ENCODE measurements at regions not wholly inside any gene's neighbourhood (a gene's known extent, or its start where the extent isn't known, plus 50 kb on each side); places are given as distances from the start of the nearest gene placed in this dataset.
"Not testable (repeated sequence)": the region's sequence is repeated elsewhere in the genome, so short reads cannot be mapped to it uniquely, and the experiment has no call there.

- no peak overlapping the region for H3K4me3 ChIP-seq (ENCODE audit: low read depth, low read length)
- no peak for TF ChIP-seq CTCF (IDR thresholded peaks at IDR 0.05; ENCODE audit: borderline replicate concordance, insufficient read depth, low read depth, low read length)
Measured at GRCh38 chr15:69873807-69874206, 223.9 kb downstream of the TLE3 start.

- no peak for TF ChIP-seq CTCF (IDR thresholded peaks at IDR 0.05; ENCODE audit: borderline replicate concordance, insufficient read depth, low read depth, low read length)
- no peak overlapping the region for H3K4me3 ChIP-seq (ENCODE audit: low read depth, low read length)
Measured at GRCh38 chr15:69874321-69874720, 223.4 kb downstream of the TLE3 start.

GRCh38 chr15:69876064-69876940 lies 221.4 kb downstream of the TLE3 start:
- no peak for TF ChIP-seq CTCF (IDR thresholded peaks at IDR 0.05; ENCODE audit: borderline replicate concordance, insufficient read depth, low read depth, low read length)
- no peak overlapping the region for H3K4me3 ChIP-seq (ENCODE audit: low read depth, low read length)

GRCh38 chr15:69879963-69880362 lies 217.8 kb downstream of the TLE3 start:
- H3K4me3 ChIP-seq (ENCODE audit: low read depth, low read length): not testable (repeated sequence)

GRCh38 chr15:69880571-69881301 lies 217.0 kb downstream of the TLE3 start:
- H3K4me3 ChIP-seq (ENCODE audit: low read depth, low read length): no peak overlapping the region
- no peak for TF ChIP-seq CTCF (IDR thresholded peaks at IDR 0.05; ENCODE audit: borderline replicate concordance, insufficient read depth, low read depth, low read length)

GRCh38 chr15:69881302-69881670 lies 216.4 kb downstream of the TLE3 start:
- H3K4me3 ChIP-seq (ENCODE audit: low read depth, low read length): no peak overlapping the region
- TF ChIP-seq CTCF (IDR thresholded peaks at IDR 0.05; ENCODE audit: borderline replicate concordance, insufficient read depth, low read depth, low read length): no peak

- no peak overlapping the region for H3K4me3 ChIP-seq (ENCODE audit: low read depth, low read length)
- TF ChIP-seq CTCF (IDR thresholded peaks at IDR 0.05; ENCODE audit: borderline replicate concordance, insufficient read depth, low read depth, low read length): no peak
Measured at GRCh38 chr15:69881766-69882165, 216.0 kb downstream of the TLE3 start.
